GM12875 (cell line): ENCODE measurements at regions not wholly inside any gene's neighbourhood (a gene's known extent, or its start where the extent isn't known, plus 50 kb on each side); places are given as distances from the start of the nearest gene placed in this dataset.
"Not testable (repeated sequence)": the region's sequence is repeated elsewhere in the genome, so short reads cannot be mapped to it uniquely, and the experiment has no call there.

Experiments used
- H3K4me3 ChIP-seq: one replicate; pipeline ENCODE4 v1.5.1; 2011; ENCODE audit warnings: low read depth, low read length, control low read depth
- TF ChIP-seq, protein P1 (sequence below): IDR thresholded peaks from 2 replicates; pipeline ENCODE4 v1.5.1; 2011; ENCODE audit warnings: low read depth, mild to moderate bottlenecking, control low read depth, inconsistent platforms, low read length, moderate library complexity, borderline replicate concordance; ENCODE audit not compliant: insufficient read depth

GRCh38 chr4:54447304-54447703 lies 210.5 kb upstream of the KIT start:
- TF ChIP-seq, protein P1, sequence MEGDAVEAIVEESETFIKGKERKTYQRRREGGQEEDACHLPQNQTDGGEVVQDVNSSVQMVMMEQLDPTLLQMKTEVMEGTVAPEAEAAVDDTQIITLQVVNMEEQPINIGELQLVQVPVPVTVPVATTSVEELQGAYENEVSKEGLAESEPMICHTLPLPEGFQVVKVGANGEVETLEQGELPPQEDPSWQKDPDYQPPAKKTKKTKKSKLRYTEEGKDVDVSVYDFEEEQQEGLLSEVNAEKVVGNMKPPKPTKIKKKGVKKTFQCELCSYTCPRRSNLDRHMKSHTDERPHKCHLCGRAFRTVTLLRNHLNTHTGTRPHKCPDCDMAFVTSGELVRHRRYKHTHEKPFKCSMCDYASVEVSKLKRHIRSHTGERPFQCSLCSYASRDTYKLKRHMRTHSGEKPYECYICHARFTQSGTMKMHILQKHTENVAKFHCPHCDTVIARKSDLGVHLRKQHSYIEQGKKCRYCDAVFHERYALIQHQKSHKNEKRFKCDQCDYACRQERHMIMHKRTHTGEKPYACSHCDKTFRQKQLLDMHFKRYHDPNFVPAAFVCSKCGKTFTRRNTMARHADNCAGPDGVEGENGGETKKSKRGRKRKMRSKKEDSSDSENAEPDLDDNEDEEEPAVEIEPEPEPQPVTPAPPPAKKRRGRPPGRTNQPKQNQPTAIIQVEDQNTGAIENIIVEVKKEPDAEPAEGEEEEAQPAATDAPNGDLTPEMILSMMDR = no peak
- H3K4me3 ChIP-seq = no peak overlapping the region

- TF ChIP-seq, protein P1 = no peak
Measured at GRCh38 chr4:54449999-54450398, 207.8 kb upstream of the KIT start.

DNA sequence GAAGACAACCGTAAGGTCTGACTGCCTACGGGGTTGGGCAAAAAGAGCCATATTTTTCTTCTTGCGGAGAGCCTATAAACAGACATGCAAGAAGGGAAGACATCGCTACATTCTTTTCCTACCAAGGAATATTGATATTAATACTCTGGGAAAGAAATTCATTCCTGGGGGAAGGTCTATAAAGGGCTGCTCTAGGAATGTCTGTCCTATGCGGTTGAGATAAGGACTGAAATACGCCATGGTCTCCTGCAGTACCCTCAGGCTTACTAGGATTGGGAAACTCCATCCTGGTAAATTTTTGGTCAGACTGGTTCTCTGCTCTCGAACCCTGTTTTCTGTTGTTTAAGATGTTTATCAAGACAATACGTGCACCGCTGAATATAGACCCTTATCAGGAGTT lies 190.8 kb upstream of the KIT start:
- H3K4me3 ChIP-seq = not testable (repeated sequence)

More at GRCh38 chr4:54449999-54450398, 207.8 kb upstream of the KIT start:
- H3K4me3 ChIP-seq = no peak overlapping the region

DNA sequence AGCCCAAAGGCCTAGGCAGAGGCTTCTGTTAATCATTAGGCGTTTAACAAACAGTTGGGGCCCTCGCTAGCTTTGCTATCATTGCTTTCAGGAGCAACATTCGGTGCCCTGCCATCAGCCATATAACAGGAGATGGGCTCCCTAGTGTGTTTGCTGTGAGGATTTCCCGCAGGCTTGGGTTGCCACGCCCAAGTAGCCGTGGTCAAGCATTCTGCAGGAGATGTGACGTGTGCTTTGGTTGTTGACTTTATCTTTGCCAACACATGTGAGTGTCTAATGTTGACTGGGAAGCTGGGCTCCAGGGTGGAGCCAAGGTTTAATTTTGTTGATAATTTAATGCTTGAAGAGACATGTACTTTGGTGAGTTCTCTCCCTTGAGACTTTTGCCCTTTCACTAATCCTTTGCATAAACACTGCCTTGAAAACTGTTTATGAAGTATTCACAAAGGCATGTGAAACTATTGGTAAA lies 184.6 kb upstream of the KIT start:
- H3K4me3 ChIP-seq = no peak overlapping the region
- TF ChIP-seq, protein P1 = no peak

GRCh38 chr4:54473798-54474197 lies 184.0 kb upstream of the KIT start:
- no peak overlapping the region for H3K4me3 ChIP-seq
- TF ChIP-seq, protein P1 = no peak

DNA sequence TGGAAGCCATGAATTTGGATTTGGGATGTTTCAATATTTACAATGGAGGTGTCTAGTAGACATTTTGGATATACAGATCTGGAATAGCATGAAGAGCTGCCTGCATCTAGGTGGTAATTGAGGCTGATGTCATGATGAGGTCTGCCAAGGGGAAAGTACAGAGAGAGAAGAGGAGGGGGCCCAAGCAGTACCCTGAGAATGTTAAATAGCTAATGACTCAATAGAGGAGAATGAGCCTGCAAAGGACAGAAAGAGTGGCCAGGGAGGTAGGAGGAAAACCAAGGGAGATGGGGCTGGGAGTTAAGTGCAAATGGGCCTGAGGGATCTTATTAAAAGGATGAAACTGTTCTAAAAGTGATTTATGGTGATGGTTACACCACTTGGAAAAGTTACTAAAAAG lies 182.2 kb upstream of the KIT start:
- TF ChIP-seq, protein P1 = no peak
- H3K4me3 ChIP-seq = no peak overlapping the region

GRCh38 chr4:54482529-54483200 lies 175.1 kb upstream of the KIT start:
- TF ChIP-seq, protein P1 = no peak
- H3K4me3 ChIP-seq = no peak overlapping the region
